Keratinocyte (primary cell): ENCODE measurements at regions not wholly inside any gene's neighbourhood (a gene's known extent, or its start where the extent isn't known, plus 50 kb on each side); places are given as distances from the start of the nearest gene placed in this dataset.
"Not testable (repeated sequence)": the region's sequence is repeated elsewhere in the genome, so short reads cannot be mapped to it uniquely, and the experiment has no call there.

Experiments used
- DNase-seq: peaks from one replicate; pipeline ENCODE4 v3.0.0-alpha.2; 2011; ENCODE audit warnings: low read depth, missing footprints, low spot score
- FAIRE-seq: peaks from 2 replicates; lab custom pipeline; 2011; peaks lifted over from hg19 to GRCh38; lab: Jason Lieb, UNC
- H2AFZ ChIP-seq: 2 replicates; pipeline ENCODE4 v1.6.0; 2012; ENCODE audit warnings: low read length, control low read depth, inconsistent platforms; ENCODE audit not compliant: control insufficient read depth
- H3K27ac ChIP-seq: 2 replicates; pipeline ENCODE4 v1.5.1; 2011; ENCODE audit warnings: low read length; ENCODE audit not compliant: control insufficient read depth, insufficient read depth
- H3K27me3 ChIP-seq: 3 replicates; pipeline ENCODE4 v1.6.0; 2011; ENCODE audit warnings: low read length; ENCODE audit not compliant: control insufficient read depth, insufficient read depth; ENCODE audit errors: extremely low read depth
- H3K36me3 ChIP-seq, 2 experiments: 2 replicates in 1 of 2; 3 replicates in 1 of 2; pipeline ENCODE4 v1.5.1; 2011; ENCODE audit warnings: low read length in 2 of 2, mild to moderate bottlenecking in 1 of 2; ENCODE audit not compliant: control insufficient read depth in 2 of 2, insufficient read depth in 2 of 2; ENCODE audit errors: extremely low read depth in 1 of 2
- H3K4me1 ChIP-seq: 3 replicates; pipeline ENCODE4 v1.5.1; 2011; ENCODE audit warnings: low read length; ENCODE audit not compliant: control insufficient read depth, insufficient read depth; ENCODE audit errors: extremely low read depth
- H3K4me2 ChIP-seq: 3 replicates; pipeline ENCODE4 v1.6.0; 2011; ENCODE audit warnings: low read depth, low read length; ENCODE audit not compliant: control insufficient read depth, insufficient read depth; ENCODE audit errors: extremely low read depth
- H3K4me3 ChIP-seq, 3 experiments: fragments of 200-600 bp in 1 of 3; sonication (generic) in 1 of 3; 2 replicates in 2 of 3; 3 replicates in 1 of 3; pipeline ENCODE4 v1.5.1; 2011 to 2016; ENCODE audit warnings: low read length in 3 of 3, mild to moderate bottlenecking in 3 of 3, control low read depth in 2 of 3, inconsistent platforms in 1 of 3, low read depth in 1 of 3, mixed read lengths in 1 of 3, mixed run types in 1 of 3, moderate library complexity in 1 of 3; ENCODE audit not compliant: control insufficient read depth in 2 of 3, insufficient read depth in 2 of 3; ENCODE audit errors: extremely low read depth in 1 of 3
- H3K79me2 ChIP-seq: 2 replicates; pipeline ENCODE4 v1.6.0; 2012; ENCODE audit warnings: low read length; ENCODE audit not compliant: control insufficient read depth, insufficient read depth
- H3K9ac ChIP-seq: 3 replicates; pipeline ENCODE4 v1.6.0; 2011; ENCODE audit warnings: low read length; ENCODE audit not compliant: control insufficient read depth, insufficient read depth; ENCODE audit errors: extremely low read depth
- H3K9me1 ChIP-seq: 3 replicates; pipeline ENCODE4 v1.6.0; 2011; ENCODE audit warnings: low read length; ENCODE audit not compliant: control insufficient read depth, insufficient read depth; ENCODE audit errors: extremely low read depth
- H3K9me3 ChIP-seq: 2 replicates; pipeline ENCODE4 v1.5.1; 2012; ENCODE audit warnings: low read depth, low read length; ENCODE audit not compliant: control insufficient read depth
- H4K20me1 ChIP-seq: 3 replicates; pipeline ENCODE4 v1.6.0; 2011; ENCODE audit warnings: low read length; ENCODE audit not compliant: control insufficient read depth, insufficient read depth; ENCODE audit errors: extremely low read depth
- CTCF ChIP-seq, 3 experiments: IDR thresholded peaks in 1 of 3; conservative IDR thresholded peaks in 1 of 3; optimal IDR thresholded peaks in 1 of 3; 2 replicates in 2 of 3; 3 replicates in 1 of 3; pipeline versions ENCODE3 to v1.5.1; 2011; ENCODE audit warnings: low read length in 3 of 3, mild to moderate bottlenecking in 3 of 3, moderate library complexity in 2 of 3, control low read depth in 1 of 3, inconsistent platforms in 1 of 3; ENCODE audit not compliant: insufficient read depth in 2 of 3; ENCODE audit errors: extremely low read depth in 1 of 3
- EZH2 ChIP-seq: IDR thresholded peaks from one replicate; pipeline ENCODE4 v1.6.1; 2012; ENCODE audit warnings: inconsistent platforms, mild to moderate bottlenecking, low read length, moderate library complexity
- dilution Hi-C: fragments of 300-500 bp; cut with MboI; formaldehyde crosslinking; loops from one replicate; pipeline ENCODE4 v1.7.0; 2020; ENCODE audit warnings: low sequenced_read_pairs; ENCODE audit not compliant: extremely low pct_ligation_motif_present

GRCh38 chr4:153099391-153100140, 104.7 kb upstream of the TRIM2 start:
- Histone ChIP-seq H3K9ac (no peak overlapping the region), H2AFZ (no peak overlapping the region), H3K9me3 (no peaks in the 10 kb centered on the region), H3K27ac (no peak overlapping the region), H3K4me2 (no peak overlapping the region), H4K20me1 (no peaks in the 10 kb centered on the region), H3K27me3 (no peaks in the 10 kb centered on the region), H3K79me2 (no peaks in the 10 kb centered on the region), H3K36me3 (no peaks in the 10 kb centered on the region), H3K4me1 (no peaks in the 10 kb centered on the region), H3K9me1 (no peaks in the 10 kb centered on the region), H3K4me3 (no peak overlapping the region)
- TF ChIP-seq CTCF (optimal IDR thresholded peaks at IDR 0.05 in 1 of 3, IDR thresholded peaks at IDR 0.05 in 1 of 3, conservative IDR thresholded peaks at IDR 0.05 in 1 of 3; ENCODE audit: extremely low read depth in 1 of 3, insufficient read depth in 2 of 3, low read length in 3 of 3) (no peak), EZH2 (no peak)
- dilution Hi-C loops, result no loop called here
- DNase-seq, result no peak
- FAIRE-seq, result no peak

DNA sequence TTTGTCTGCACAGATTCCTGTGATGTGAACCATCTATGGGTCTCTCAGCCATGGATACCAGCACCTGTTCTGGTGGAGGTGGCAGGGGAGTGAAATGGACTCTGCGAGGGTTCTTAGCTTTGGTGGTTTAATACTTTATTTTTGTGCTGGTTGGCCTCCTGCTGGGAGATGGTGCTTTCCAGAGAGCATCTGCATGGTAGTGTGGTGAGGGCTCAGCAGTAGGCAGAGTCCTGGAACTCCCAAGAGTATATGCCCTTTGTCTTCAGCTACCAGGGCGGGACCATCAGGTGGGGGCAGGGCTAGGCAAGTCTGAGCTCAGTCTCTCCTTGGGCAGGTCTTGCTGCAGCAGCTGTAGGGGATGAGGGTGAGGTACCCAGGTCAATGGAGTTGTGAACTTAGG, 97.5 kb upstream of the TRIM2 start:
- FAIRE-seq, H3K27ac ChIP-seq, DNase-seq, H3K9me1 ChIP-seq, H3K79me2 ChIP-seq, H4K20me1 ChIP-seq, H3K4me1 ChIP-seq, H3K9ac ChIP-seq, H3K4me2 ChIP-seq, H3K36me3 ChIP-seq, H3K4me3 ChIP-seq, H3K9me3 ChIP-seq, H2AFZ ChIP-seq, dilution Hi-C loops: not testable (repeated sequence)
- peaks cover 14% of the 10 kb centered on the region for H3K27me3 ChIP-seq

- Histone ChIP-seq H3K9me3 (no peaks in the 10 kb centered on the region), H3K27ac (no peak overlapping the region), H3K36me3 (no peaks in the 10 kb centered on the region), H3K79me2 (no peaks in the 10 kb centered on the region), H3K4me1 (no peaks in the 10 kb centered on the region), H3K9ac (no peak overlapping the region), H2AFZ (no peak overlapping the region), H3K4me3 (no peak overlapping the region), H3K27me3 (peaks cover 16% of the 10 kb centered on the region), H3K9me1 (no peaks in the 10 kb centered on the region), H4K20me1 (no peaks in the 10 kb centered on the region), H3K4me2 (no peak overlapping the region)
- FAIRE-seq, result no peak
- TF ChIP-seq CTCF (optimal IDR thresholded peaks at IDR 0.05 in 1 of 3, IDR thresholded peaks at IDR 0.05 in 1 of 3, conservative IDR thresholded peaks at IDR 0.05 in 1 of 3; ENCODE audit: extremely low read depth in 1 of 3, insufficient read depth in 2 of 3, low read length in 3 of 3) (no peak), EZH2 (no peak)
- DNase-seq, result no peak
- dilution Hi-C loops, result no loop called here
These were observed 97.0 kb upstream of the TRIM2 start for GRCh38 chr4:153107246-153107645.
